K562 (cell line): ENCODE measurements at regions not wholly inside any gene's neighbourhood (a gene's known extent, or its start where the extent isn't known, plus 50 kb on each side); places are given as distances from the start of the nearest gene placed in this dataset.

Experiments used
- ATAC-seq: fragments of 200-7000 bp; cut with Tn5 transposase; 3 replicates; pipeline ENCODE4 v1.9.1; 2020; ENCODE audit warnings: moderate library complexity
- BruUV-seq: library from RNA; stranded (reverse); fragments of 400-500 nt; replicated peaks from 2 replicates; lab custom pipeline; 2021; lab: Mats Ljungman, UMichigan
- CTCF ChIA-PET: fragments of 300-600 bp; formaldehyde crosslinking; extraction: SDS; loops from one replicate; lab custom pipeline; 2021; ENCODE audit warnings: low intra/inter-chr PET ratio; lab: Yijun Ruan, JAX
- POLR2A ChIA-PET: fragments of 300-600, 350-650 bp; sonication (Branson Sonifier 250); formaldehyde crosslinking; extraction: SDS; loops from one replicate; lab custom pipeline; 2021; ENCODE audit warnings: antibody characterized with exemption, inconsistent platforms; lab: Yijun Ruan, JAX
- DNase-seq, 4 experiments: peaks; one replicate each; pipeline versions ENCODE4 v3.0.0 to v3.0.0-alpha.2; 2011 to 2018; ENCODE audit warnings: low spot score in 3 of 4, mixed read lengths in 3 of 4; ENCODE audit errors: extremely low read depth in 1 of 4
- FAIRE-seq: peaks from 2 replicates; lab custom pipeline; 2011; peaks lifted over from hg19 to GRCh38; lab: Jason Lieb, UNC
- H2AFZ ChIP-seq: 2 replicates; pipeline ENCODE4 v1.6.0; 2011; ENCODE audit warnings: low read depth, low read length, control low read depth, inconsistent platforms
- H3K27ac ChIP-seq: fragments of 200-600 bp; 3 replicates; pipeline ENCODE4 v1.8.0; 2011; ENCODE audit warnings: low read depth, mild to moderate bottlenecking, control low read depth, inconsistent platforms, low read length, moderate library complexity, mixed read lengths; ENCODE audit errors: extremely low read depth
- H3K27me3 ChIP-seq, 2 experiments: fragments of 300-600 bp in 1 of 2; 2 replicates in 1 of 2; 3 replicates in 1 of 2; pipeline versions ENCODE4 v1.6.0 to v1.8.0; 2011; ENCODE audit warnings: inconsistent platforms in 2 of 2, low read length in 2 of 2, mild to moderate bottlenecking in 1 of 2, mixed read lengths in 1 of 2, moderate library complexity in 1 of 2; ENCODE audit not compliant: control insufficient read depth in 2 of 2, insufficient read depth in 2 of 2
- H3K36me3 ChIP-seq: fragments of 300-600 bp; 3 replicates; pipeline ENCODE4 v1.8.0; 2011; ENCODE audit warnings: mild to moderate bottlenecking, low read length, inconsistent platforms; ENCODE audit not compliant: control insufficient read depth, insufficient read depth
- H3K4me1 ChIP-seq, 2 experiments: fragments of 200-600 bp in 1 of 2; replicated peaks in 1 of 2; 2 replicates in 1 of 2; 3 replicates in 1 of 2; pipeline versions ENCODE4 v1.5.1 to v1.8.0; 2011; ENCODE audit warnings: inconsistent platforms in 2 of 2, low read length in 2 of 2, mild to moderate bottlenecking in 1 of 2, mixed read lengths in 1 of 2, moderate library complexity in 1 of 2; ENCODE audit not compliant: control insufficient read depth in 2 of 2, insufficient read depth in 2 of 2
- H3K4me2 ChIP-seq: 2 replicates; pipeline ENCODE4 v1.6.1; 2011; ENCODE audit warnings: low read length, control low read depth, inconsistent platforms, mixed read lengths; ENCODE audit not compliant: insufficient read depth
- H3K4me3 ChIP-seq: fragments of 200-600 bp; sonication (generic), shearing (Covaris generic); 2 replicates; pipeline ENCODE4 v1.5.1; 2016; ENCODE audit warnings: control low read depth, inconsistent platforms
- H3K79me2 ChIP-seq: fragments of 200-600 bp; 3 replicates; pipeline ENCODE4 v1.8.0; 2011; ENCODE audit warnings: low read length, inconsistent platforms; ENCODE audit not compliant: control insufficient read depth, insufficient read depth
- H3K9ac ChIP-seq, 2 experiments: 2 replicates each; pipeline versions ENCODE4 v1.6.0 to v1.6.1; 2011; ENCODE audit warnings: low read depth in 2 of 2, low read length in 2 of 2, control low read depth in 1 of 2, inconsistent platforms in 1 of 2, mild to moderate bottlenecking in 1 of 2, mixed read lengths in 1 of 2; ENCODE audit not compliant: insufficient read depth in 1 of 2
- H3K9me1 ChIP-seq: one replicate; pipeline ENCODE4 v1.6.0; 2011; ENCODE audit warnings: inconsistent platforms, mild to moderate bottlenecking, low read length, moderate library complexity; ENCODE audit not compliant: control insufficient read depth, insufficient read depth
- H3K9me3 ChIP-seq: replicated peaks from 2 replicates; pipeline ENCODE4 v1.5.1; 2011; ENCODE audit warnings: low read depth, low read length, inconsistent platforms; ENCODE audit not compliant: control insufficient read depth, insufficient read depth
- H4K20me1 ChIP-seq: replicated peaks from 2 replicates; pipeline ENCODE4 v1.6.1; 2011; ENCODE audit warnings: low read length, inconsistent platforms, mixed read lengths; ENCODE audit not compliant: control insufficient read depth, insufficient read depth
- CREM ChIP-seq: IDR thresholded peaks from 2 replicates; pipeline ENCODE4 v1.6.1; 2014; ENCODE audit warnings: antibody characterized with exemption, low read depth
- E2F3 ChIP-seq: fragments of 250-450 bp; sonication (Bioruptor Pico); IDR thresholded peaks from 2 replicates; pipeline ENCODE4 v1.4.0; 2020; ENCODE audit warnings: mild to moderate bottlenecking
- FOXA1 ChIP-seq: fragments of 450-650 bp; IDR thresholded peaks from 2 replicates; pipeline ENCODE4 v1.6.1; 2016; ENCODE audit warnings: mild to moderate bottlenecking, borderline replicate concordance
- HDAC3 ChIP-seq: fragments of 450-650 bp; IDR thresholded peaks from 2 replicates; pipeline ENCODE4 v1.6.1; 2018; ENCODE audit warnings: borderline replicate concordance, mild to moderate bottlenecking, moderate library complexity; ENCODE audit not compliant: partially characterized antibody
- HDGF ChIP-seq: fragments of 450-650 bp; IDR thresholded peaks from 2 replicates; pipeline ENCODE4 v1.6.1; 2016
- HMGN3 ChIP-seq: IDR thresholded peaks from 2 replicates; pipeline ENCODE4 v1.6.1; 2011; ENCODE audit warnings: borderline replicate concordance, low read depth, mild to moderate bottlenecking, mixed read lengths, low read length; ENCODE audit not compliant: insufficient read length; ENCODE audit errors: extremely low read depth
- ID3 ChIP-seq, 2 experiments: fragments of 250-450 bp in 1 of 2; fragments of 450-650 bp in 1 of 2; sonication (Bioruptor Pico) in 1 of 2; IDR thresholded peaks; 2 replicates each; pipeline versions ENCODE4 v1.6.1 to v1.8.0; 2016 to 2021; ENCODE audit warnings: mild to moderate bottlenecking in 2 of 2, moderate library complexity in 2 of 2, missing compliant biosample characterization in 1 of 2, missing genetic modification characterization in 1 of 2
- NELFE ChIP-seq: IDR thresholded peaks from 2 replicates; pipeline ENCODE4 v1.6.1; 2011; ENCODE audit warnings: mild to moderate bottlenecking; ENCODE audit not compliant: insufficient read depth, insufficient read length
- NR0B1 ChIP-seq: fragments of 450-650 bp; IDR thresholded peaks from one replicate; pipeline ENCODE4 v1.6.1; 2018; ENCODE audit warnings: mild to moderate bottlenecking, moderate library complexity; ENCODE audit not compliant: partially characterized antibody
- PHB2 ChIP-seq: fragments of 450-650 bp; IDR thresholded peaks from 2 replicates; pipeline ENCODE4 v1.6.1; 2017; ENCODE audit warnings: low read depth
- POLR2A ChIP-seq: fragments of 450-650 bp; conservative IDR thresholded peaks from 2 replicates; pipeline ENCODE4 v1.6.1; 2016
- TBL1XR1 ChIP-seq, 2 experiments: IDR thresholded peaks; 2 replicates each; pipeline ENCODE4 v1.6.1; 2012; ENCODE audit warnings: improper control_type of control experiment in 2 of 2, low read length in 2 of 2, mild to moderate bottlenecking in 1 of 2
- XRCC3 ChIP-seq: fragments of 450-650 bp; IDR thresholded peaks from 2 replicates; pipeline ENCODE4 v1.6.1; 2017; ENCODE audit warnings: mild to moderate bottlenecking, moderate library complexity
- ZNF140 ChIP-seq: fragments of 250-450 bp; sonication (Bioruptor Pico); IDR thresholded peaks from 2 replicates; pipeline ENCODE4 v1.8.0; 2021; ENCODE audit warnings: moderate library complexity, mild to moderate bottlenecking, inconsistent platforms
- ZNF778 ChIP-seq: fragments of 450-650 bp; formaldehyde crosslinking; IDR thresholded peaks from 2 replicates; pipeline ENCODE4 v1.4.0; 2020; ENCODE audit warnings: mild to moderate bottlenecking, moderate library complexity
- WGBS: fragments of 100-300 bp; shearing (Covaris generic); methylation state at CpG from one replicate; pipeline ENCODE4 v1.1.6; 2016; ENCODE audit warnings: low coverage, mixed read lengths; ENCODE audit not compliant: insufficient coverage; ENCODE audit errors: missing lambda C conversion rate; 5-methylcytosine and 5-hydroxymethylcytosine counted together
- in situ Hi-C: fragments of 300-500 bp; cut with MboI; formaldehyde crosslinking; loops from 4 replicates; pipeline ENCODE4 v1.15.0; 2018; ENCODE audit warnings: inconsistent platforms, mixed read lengths
- intact Hi-C: fragments of 100-400 bp; cut with micrococcal nuclease; formaldehyde crosslinking; loops from 2 replicates; pipeline ENCODE4 v1.14.2; 2022
- TF ChIP-seq, protein P1 (sequence below): sonication (generic); formaldehyde crosslinking; IDR thresholded peaks from 2 replicates; pipeline ENCODE4 v1.8.1; 2023; ENCODE audit warnings: mild to moderate bottlenecking, missing genetic modification reagents
- TF ChIP-seq, protein P2 (sequence below): sonication (generic); formaldehyde crosslinking; IDR thresholded peaks from 2 replicates; pipeline ENCODE4 v1.8.1; 2023; ENCODE audit warnings: mild to moderate bottlenecking, missing genetic modification reagents, moderate library complexity
- TF ChIP-seq, protein P3 (sequence below): fragments of 250-450 bp; sonication (Bioruptor Pico); IDR thresholded peaks from 2 replicates; pipeline ENCODE4 v1.8.0; 2022; ENCODE audit warnings: inconsistent platforms

- TF ChIP-seq, protein P1, sequence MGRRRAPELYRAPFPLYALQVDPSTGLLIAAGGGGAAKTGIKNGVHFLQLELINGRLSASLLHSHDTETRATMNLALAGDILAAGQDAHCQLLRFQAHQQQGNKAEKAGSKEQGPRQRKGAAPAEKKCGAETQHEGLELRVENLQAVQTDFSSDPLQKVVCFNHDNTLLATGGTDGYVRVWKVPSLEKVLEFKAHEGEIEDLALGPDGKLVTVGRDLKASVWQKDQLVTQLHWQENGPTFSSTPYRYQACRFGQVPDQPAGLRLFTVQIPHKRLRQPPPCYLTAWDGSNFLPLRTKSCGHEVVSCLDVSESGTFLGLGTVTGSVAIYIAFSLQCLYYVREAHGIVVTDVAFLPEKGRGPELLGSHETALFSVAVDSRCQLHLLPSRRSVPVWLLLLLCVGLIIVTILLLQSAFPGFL (CRISPR knock-in tag) = no peak
- TF ChIP-seq NR0B1 = no peak
- no peak for TF ChIP-seq ID3 (CRISPR knock-in tag; IDR thresholded peaks at IDR 0.05)
- no peak for TF ChIP-seq ID3 (tag; IDR thresholded peaks at IDR 0.05)
- TF ChIP-seq HDAC3 = no peak
- TF ChIP-seq ZNF778 (CRISPR knock-in tag) = no peak
- TF ChIP-seq PHB2 = no peak
- TF ChIP-seq, all 486 proteins: peak for 0
Observed at GRCh38 chr4:181312066-181312465, 931.1 kb upstream of the TENM3 start (continued).

DNA sequence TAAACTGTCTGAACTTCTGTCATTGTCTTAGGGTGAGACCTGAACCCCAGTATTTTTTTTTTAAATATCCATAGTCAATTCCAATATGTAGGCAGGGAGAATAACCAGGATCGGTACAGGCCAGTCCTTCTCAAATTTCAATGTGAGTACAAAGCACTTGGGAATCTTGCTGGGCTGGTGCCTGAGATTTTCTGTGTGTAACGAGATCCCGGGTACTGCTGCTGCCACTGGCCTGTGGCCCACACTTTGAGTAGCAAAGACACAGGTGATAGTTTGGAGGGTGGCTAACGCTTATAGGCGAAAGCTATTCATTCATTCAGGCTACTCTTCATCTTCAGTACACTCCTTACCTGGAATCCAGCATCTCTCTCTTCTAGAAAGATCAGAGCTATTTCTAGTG lies 923.6 kb upstream of the TENM3 start:
- FAIRE-seq (no peak), ATAC-seq (no peak), DNase-seq (no peak)
- ChIA-PET POLR2A (no interaction called here), CTCF (no interaction called here)
- Histone ChIP-seq H3K4me2 (no peak overlapping the region), H3K36me3 (no peaks in the 10 kb centered on the region), H3K4me3 (no peak overlapping the region), H3K27me3 (no peaks in the 10 kb centered on the region), H3K9me1 (no peaks in the 10 kb centered on the region), H3K4me1 (no peaks in the 10 kb centered on the region), H4K20me1 (no peaks in the 10 kb centered on the region), H3K79me2 (no peaks in the 10 kb centered on the region), H3K9me3 (peaks cover 3% of the 10 kb centered on the region; the same call in 1 of the 2 replicates), H3K9ac (no peak overlapping the region), H3K27ac (no peak overlapping the region), H2AFZ (no peak overlapping the region)
- WGBS = 6% methylated on average over 5 of the region's 5 CpGs
- in situ Hi-C loops = no loop called here
- intact Hi-C loops = no loop called here
- no TSS peak for BruUV-seq
- TF ChIP-seq TBL1XR1 (IDR thresholded peaks at IDR 0.05; ENCODE audit: low read length in 2 of 2) (no peak), HDGF (no peak), NELFE (no peak), FOXA1 (no peak), E2F3 (CRISPR knock-in tag) (no peak), POLR2A (no peak), CREM (no peak), ZNF140 (CRISPR knock-in tag) (no peak), HMGN3 (no peak), XRCC3 (no peak)
- TF ChIP-seq, protein P2, sequence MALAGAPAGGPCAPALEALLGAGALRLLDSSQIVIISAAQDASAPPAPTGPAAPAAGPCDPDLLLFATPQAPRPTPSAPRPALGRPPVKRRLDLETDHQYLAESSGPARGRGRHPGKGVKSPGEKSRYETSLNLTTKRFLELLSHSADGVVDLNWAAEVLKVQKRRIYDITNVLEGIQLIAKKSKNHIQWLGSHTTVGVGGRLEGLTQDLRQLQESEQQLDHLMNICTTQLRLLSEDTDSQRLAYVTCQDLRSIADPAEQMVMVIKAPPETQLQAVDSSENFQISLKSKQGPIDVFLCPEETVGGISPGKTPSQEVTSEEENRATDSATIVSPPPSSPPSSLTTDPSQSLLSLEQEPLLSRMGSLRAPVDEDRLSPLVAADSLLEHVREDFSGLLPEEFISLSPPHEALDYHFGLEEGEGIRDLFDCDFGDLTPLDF (CRISPR knock-in tag) = no peak
- TF ChIP-seq, protein P3, sequence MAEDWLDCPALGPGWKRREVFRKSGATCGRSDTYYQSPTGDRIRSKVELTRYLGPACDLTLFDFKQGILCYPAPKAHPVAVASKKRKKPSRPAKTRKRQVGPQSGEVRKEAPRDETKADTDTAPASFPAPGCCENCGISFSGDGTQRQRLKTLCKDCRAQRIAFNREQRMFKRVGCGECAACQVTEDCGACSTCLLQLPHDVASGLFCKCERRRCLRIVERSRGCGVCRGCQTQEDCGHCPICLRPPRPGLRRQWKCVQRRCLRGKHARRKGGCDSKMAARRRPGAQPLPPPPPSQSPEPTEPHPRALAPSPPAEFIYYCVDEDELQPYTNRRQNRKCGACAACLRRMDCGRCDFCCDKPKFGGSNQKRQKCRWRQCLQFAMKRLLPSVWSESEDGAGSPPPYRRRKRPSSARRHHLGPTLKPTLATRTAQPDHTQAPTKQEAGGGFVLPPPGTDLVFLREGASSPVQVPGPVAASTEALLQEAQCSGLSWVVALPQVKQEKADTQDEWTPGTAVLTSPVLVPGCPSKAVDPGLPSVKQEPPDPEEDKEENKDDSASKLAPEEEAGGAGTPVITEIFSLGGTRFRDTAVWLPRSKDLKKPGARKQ (CRISPR knock-in tag) = no peak
